ENCODE measurements at regions not wholly inside any gene's neighbourhood (a gene's known extent, or its start where the extent isn't known, plus 50 kb on each side); places are given as distances from the start of the nearest gene placed in this dataset.
A peak's percentile ranks its signal among the peaks of the same experiment; 100 is the strongest.
"Not testable (repeated sequence)": the region's sequence is repeated elsewhere in the genome, so short reads cannot be mapped to it uniquely, and the experiment has no call there.

DNA sequence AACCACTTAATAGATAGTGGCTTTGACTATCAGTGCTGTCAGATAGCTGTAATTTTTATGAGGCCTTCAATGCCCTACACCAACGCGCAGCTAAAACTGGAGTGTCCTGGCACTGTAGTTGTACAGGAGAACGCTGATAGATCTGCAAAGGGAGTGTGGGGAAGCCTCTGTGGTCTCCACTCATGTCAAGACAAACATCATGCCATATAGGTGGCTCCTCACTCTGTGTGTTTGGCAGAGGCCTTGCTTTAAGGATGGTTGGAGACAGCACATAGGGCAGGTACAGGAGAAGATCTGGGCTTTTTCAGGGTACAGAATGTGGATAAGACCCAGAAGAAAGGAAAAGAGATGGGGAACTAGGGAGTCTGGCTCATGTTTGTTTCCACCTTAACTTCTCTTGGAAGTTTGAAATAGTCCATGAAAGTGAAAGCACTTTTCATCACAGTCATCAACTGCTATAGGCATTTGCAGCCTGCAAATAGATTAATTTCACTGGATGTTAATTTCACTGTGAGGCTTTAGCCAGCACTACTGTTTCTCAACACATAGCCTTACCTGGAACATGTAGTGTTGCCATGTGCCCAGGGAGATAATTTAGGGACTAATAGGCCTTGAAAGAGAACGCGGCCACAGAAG lies 425.8 kb upstream of the TBL1XR1 start:
- no peaks in the 10 kb centered on the region for H3K9me3 ChIP-seq (ENCODE audit: control insufficient read depth, low read length, poor library complexity, severe bottlenecking)
- ATAC-seq (no peak), DNase-seq (no peak)
- no peak overlapping the region for H3K27ac Mint-ChIP-seq
- no peak overlapping the region for H3K4me3 Mint-ChIP-seq
- no peaks in the 10 kb centered on the region for H3K36me3 Mint-ChIP-seq (ENCODE audit: low read depth)
- no peaks in the 10 kb centered on the region for H3K27me3 Mint-ChIP-seq
- H3K4me1 Mint-ChIP-seq, result peaks cover 20% of the 10 kb centered on the region

DNA sequence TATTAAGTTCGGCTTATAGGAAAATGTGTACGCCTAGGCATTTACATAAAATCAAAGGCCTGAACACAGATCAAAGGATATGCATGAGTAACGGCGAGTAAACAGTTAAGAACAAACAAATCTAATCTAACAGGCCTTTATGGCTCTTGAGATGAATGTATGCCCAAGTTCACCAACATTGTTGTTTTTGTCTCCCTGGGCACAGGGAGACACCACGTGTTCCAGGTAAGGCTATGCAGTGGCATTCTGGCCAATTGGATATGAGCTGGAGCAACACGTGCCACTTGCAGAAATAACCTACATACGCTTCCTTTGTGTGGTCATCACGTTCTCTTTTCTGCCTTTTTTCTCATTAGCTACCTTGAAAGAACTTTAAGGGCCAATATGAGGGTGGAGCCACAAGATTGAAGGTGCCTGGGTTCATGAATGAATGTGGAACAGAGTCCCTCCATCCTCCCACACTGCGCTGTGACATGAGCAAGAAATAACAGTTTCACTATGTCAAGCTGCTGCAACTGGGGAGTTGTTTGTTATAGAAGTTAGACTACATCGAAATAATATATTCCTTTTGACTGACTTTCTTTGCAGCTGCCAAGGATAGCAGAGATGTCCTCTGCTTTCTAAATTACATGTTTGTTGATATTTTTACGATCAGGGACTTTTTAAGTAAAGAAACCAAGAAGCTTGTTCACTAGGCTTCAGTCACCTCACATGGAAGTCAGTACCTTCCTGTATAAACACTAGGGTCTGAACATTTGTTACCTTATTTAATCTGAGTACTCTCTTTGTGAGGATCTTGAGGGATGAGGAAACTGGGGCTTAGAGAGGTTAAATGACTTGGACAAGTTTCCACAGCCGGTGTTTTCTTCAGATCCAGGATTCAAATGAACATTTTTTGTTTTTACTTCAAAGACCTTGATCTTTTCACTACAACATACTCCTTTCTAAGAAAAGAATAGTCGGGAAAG lies 427.5 kb upstream of the TBL1XR1 start:
- Mint-ChIP-seq H3K27me3 (no peaks in the 10 kb centered on the region), H3K36me3 (ENCODE audit: low read depth) (no peaks in the 10 kb centered on the region), H3K27ac (peak overlapping the region; percentile 81), H3K4me3 (peak overlapping the region; percentile 52), H3K4me1 (peaks cover 20% of the 10 kb centered on the region)
- ATAC-seq, result peak; percentile 98
- peak in 1 of 3 donors; percentile 10 for DNase-seq
- no peaks in the 10 kb centered on the region for H3K9me3 ChIP-seq (ENCODE audit: control insufficient read depth, low read length, poor library complexity, severe bottlenecking)

DNA sequence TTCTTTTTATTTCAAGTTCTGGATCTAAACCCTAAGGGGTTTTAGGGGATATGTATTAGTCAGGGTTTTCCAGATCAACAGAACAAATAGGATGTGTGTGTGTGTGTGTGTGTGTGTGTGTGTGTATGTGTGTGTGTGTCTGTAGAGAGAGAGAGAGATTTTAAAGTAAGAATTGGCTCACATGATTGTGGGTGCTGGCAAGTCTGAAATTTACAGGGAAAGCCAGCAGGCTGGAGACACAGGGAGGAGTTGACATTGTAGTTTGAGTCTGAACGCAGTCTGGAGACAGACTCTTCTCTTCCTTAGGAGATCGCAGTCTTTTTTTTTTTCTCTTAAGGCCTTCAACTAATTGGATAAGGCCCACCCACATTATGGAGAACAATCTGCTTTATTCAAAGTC lies 428.8 kb upstream of the TBL1XR1 start:
- Mint-ChIP-seq H3K36me3 (ENCODE audit: low read depth) (no peaks in the 10 kb centered on the region), H3K4me1 (peaks cover 18% of the 10 kb centered on the region), H3K27ac (no peak overlapping the region), H3K4me3 (no peak overlapping the region), H3K27me3 (no peaks in the 10 kb centered on the region)
- no peaks in the 10 kb centered on the region for H3K9me3 ChIP-seq (ENCODE audit: control insufficient read depth, low read length, poor library complexity, severe bottlenecking)
- no peak for ATAC-seq
- DNase-seq, result no peak

DNA sequence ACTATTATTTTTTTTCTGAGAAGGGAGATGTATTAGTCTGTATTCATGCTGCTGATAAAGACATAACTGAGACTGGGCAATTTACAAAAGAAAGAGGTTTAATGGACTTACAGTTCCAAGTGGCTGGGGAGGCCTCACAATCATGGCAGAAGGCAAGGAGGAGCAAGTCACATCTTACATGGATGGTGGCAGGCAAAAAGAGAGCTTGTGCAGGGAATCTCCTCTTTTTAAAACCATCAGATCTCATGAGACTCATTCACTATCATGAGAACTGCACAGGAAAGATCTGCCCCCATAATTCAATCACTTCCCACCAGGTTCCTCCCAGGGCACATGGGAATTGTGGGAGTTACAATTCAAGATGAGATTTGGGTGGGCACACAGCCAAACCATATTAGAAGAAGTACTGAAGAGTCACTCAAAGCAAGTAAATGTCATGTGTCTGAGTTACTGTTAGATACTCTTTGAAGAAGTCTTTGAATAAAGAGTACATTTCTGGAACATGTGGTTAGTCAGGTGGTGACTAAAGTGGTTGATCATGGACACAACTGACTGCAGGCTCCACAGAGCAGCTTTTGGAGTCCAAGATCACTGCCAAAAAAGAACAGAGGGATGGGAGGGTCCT lies 430.9 kb upstream of the TBL1XR1 start:
- not testable (repeated sequence) for H3K4me3 Mint-ChIP-seq, H3K27me3 Mint-ChIP-seq
- H3K4me1 Mint-ChIP-seq, result peaks cover 14% of the 10 kb centered on the region

DNA sequence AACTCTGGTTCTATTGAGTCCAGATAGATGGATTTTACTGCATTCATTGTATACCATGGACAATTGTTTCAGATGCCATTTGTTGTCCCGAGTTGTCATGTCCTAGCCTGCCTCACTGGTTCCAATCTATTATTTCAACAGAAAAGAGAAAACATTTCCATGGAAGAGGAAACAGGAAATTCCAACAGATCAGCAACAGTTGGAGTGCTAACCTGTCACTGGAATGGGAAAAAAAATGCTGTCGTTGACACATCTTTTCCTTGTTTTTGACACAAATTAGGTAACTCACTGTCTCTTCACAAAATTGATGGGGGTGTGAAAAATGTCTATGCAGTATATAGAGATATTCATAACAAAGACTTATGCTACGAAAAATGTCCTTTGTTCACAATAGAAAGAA lies 432.0 kb upstream of the TBL1XR1 start:
- ATAC-seq, result no peak

More for the DNA sequence above, 430.9 kb upstream of the TBL1XR1 start:
- H3K9me3 ChIP-seq (ENCODE audit: control insufficient read depth, low read length, poor library complexity, severe bottlenecking); DNase-seq; ATAC-seq; H3K27ac Mint-ChIP-seq; H3K36me3 Mint-ChIP-seq (ENCODE audit: low read depth): not testable (repeated sequence)

DNA sequence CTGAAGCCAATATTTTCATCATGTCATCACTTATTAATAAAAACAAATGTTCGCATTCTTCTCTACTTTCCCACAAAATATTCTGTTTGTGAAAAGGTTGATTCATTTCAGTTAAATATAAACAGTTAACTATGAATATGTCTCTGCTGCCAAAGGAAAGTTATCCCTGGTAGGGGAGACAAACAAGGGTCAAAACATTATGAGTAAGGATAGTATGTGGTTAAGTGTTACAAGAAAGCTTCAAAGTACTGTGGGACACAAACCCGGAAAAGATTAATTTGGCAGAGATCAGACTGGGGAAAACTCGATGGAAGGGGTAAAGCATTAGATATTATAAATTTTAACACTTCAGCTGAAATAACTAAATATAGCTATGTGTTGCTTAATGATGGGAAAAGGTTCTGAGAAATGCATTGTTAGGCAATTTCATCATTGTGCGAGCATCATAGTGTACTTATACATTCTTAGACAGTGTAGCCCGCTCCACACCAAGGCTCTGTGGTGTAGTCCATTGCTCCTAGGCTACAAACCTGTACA lies 436.5 kb upstream of the TBL1XR1 start:
- Mint-ChIP-seq H3K4me3 (no peak overlapping the region), H3K27ac (no peak overlapping the region), H3K27me3 (no peaks in the 10 kb centered on the region), H3K4me1 (peaks cover 5% of the 10 kb centered on the region), H3K36me3 (ENCODE audit: low read depth) (peaks cover 5% of the 10 kb centered on the region)
- no peak for ATAC-seq
- no peak for DNase-seq
- H3K9me3 ChIP-seq (ENCODE audit: control insufficient read depth, low read length, poor library complexity, severe bottlenecking), result no peaks in the 10 kb centered on the region

More for the DNA sequence above, 432.0 kb upstream of the TBL1XR1 start:
- no peak overlapping the region for H3K4me3 Mint-ChIP-seq
- no peaks in the 10 kb centered on the region for H3K27me3 Mint-ChIP-seq
- no peaks in the 10 kb centered on the region for H3K36me3 Mint-ChIP-seq (ENCODE audit: low read depth)
- H3K9me3 ChIP-seq (ENCODE audit: control insufficient read depth, low read length, poor library complexity, severe bottlenecking), result no peaks in the 10 kb centered on the region
- H3K27ac Mint-ChIP-seq, result no peak overlapping the region
- H3K4me1 Mint-ChIP-seq, result peaks cover 13% of the 10 kb centered on the region
- DNase-seq, result no peak

DNA sequence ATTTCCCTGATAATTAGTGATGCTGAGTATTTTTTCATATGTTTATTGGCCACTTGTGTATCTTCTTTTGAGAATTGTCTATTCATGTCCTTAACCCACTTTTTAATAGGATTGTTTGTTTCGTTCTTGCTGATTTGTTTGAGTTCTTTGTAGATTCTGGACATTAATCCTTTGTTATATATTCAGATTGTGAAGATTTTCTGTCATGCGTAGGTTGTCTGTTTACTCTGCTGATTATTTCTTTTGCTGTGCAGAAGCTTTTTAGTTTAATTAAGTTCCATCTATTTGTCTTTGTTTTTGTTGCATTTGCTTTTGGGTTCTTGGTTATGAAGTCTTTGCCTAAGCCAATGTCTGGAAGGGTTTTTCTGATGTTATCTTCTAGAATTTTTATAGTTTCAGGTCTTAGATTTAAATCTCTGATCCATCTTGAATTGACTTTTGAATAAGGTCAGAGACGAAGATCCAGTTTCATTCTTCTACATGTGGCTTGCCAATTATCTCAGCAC lies 438.4 kb upstream of the TBL1XR1 start:
- not testable (repeated sequence) for H3K9me3 ChIP-seq (ENCODE audit: control insufficient read depth, low read length, poor library complexity, severe bottlenecking); H3K36me3 Mint-ChIP-seq (ENCODE audit: low read depth); H3K27ac Mint-ChIP-seq; H3K4me3 Mint-ChIP-seq; DNase-seq; ATAC-seq; H3K27me3 Mint-ChIP-seq
- peaks cover 14% of the 10 kb centered on the region for H3K4me1 Mint-ChIP-seq

DNA sequence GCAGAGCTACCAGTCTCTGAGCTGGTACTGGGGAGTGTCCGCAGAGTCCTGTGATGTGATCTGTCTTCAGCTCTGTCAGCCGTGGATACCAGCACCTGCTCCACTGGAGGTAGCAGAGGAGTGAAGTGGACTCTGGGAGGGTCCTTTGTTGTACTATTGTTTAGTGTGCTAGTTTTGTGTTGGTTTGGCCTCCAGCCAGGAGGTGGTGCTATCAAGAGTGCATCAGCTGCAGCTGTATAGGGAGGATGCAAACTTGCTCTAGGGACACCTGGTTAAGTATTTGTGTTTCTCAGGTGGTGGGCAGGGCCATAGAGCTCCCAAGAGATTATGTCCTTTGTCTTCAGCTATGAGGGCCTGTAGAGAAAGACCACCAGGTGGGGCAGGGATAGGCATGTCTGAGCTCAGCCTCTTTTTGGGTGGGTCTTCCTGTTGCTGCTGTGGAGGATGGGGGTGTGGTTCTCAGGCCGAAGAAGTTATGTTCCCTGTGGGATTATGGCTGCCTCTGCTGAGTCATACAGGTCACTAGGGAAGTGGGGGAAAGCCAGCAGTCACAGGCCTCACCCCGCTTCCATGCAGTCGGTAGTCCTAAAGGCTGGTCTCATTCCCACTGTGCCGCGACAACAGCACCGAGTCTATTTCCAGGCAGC lies 443.2 kb upstream of the TBL1XR1 start:
- no peaks in the 10 kb centered on the region for H3K27me3 Mint-ChIP-seq
- H3K4me3 Mint-ChIP-seq, result peak overlapping the region; percentile 25
- DNase-seq (no peak), ATAC-seq (no peak)
- peaks cover 5% of the 10 kb centered on the region for H3K36me3 Mint-ChIP-seq (ENCODE audit: low read depth)
- H3K4me1 Mint-ChIP-seq, result peaks cover 40% of the 10 kb centered on the region
- H3K27ac Mint-ChIP-seq, result peak overlapping the region; percentile 39
- H3K9me3 ChIP-seq (ENCODE audit: control insufficient read depth, low read length, poor library complexity, severe bottlenecking), result no peaks in the 10 kb centered on the region

DNA sequence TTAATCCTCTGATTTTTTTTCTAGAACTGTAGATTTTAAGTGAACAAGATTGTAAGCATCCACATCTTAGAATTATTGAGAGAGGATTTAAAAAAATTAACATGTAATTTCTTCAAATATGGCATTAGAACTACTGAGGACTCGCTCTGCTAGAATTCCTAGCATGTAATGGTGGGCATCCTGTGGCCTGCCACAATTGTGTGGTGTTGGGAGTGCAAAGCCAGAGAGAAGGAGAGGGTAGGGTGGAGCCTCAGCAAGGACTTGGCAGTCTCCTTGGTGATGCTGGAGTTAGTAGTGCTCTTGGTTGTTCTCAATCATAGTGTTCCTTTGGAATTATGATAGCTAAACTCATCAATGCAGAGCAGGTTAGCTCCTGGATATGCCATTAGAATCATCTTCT lies 443.9 kb upstream of the TBL1XR1 start:
- Mint-ChIP-seq H3K4me3 (no peak overlapping the region), H3K4me1 (peaks cover 44% of the 10 kb centered on the region), H3K27me3 (no peaks in the 10 kb centered on the region), H3K36me3 (ENCODE audit: low read depth) (peaks cover 5% of the 10 kb centered on the region), H3K27ac (peak overlapping the region; percentile 91)
- ATAC-seq (no peak), DNase-seq (no peak)
- H3K9me3 ChIP-seq (ENCODE audit: control insufficient read depth, low read length, poor library complexity, severe bottlenecking), result no peaks in the 10 kb centered on the region

DNA sequence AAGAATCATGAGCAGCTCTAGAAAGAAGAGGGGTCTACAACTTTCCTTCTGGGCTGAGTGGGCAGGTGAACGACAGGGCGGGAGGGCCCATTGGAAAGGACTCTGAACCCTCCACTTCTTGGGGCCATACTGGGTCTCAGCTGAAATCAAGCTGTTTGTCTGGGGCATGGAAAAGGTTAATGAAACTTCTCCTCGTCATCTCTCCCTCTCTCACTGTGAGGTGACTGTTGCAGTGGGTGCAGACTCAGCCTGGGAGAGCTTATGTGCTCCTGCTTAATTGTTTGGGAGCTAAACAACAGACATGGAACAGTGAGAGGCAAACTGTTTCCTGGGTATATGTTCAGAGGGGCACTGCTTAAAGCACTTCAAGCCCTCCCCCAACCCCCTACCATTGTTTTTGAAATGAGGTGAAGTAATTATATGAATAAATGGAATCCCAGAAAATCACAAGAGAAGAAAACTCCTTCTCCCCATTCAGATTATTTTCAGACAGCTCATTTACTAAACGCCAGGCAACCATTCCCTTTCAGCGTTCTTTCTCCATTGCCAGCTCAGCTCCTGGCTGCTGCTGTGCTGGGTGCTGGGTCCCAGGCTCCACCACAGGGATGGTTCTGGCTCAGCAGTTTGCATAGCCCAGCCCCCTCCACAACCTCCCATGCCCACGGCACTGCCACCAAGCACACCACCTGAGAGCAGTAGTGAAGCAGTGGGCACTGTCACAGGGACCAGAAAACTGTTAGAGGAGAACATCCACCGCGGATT lies 444.9 kb upstream of the TBL1XR1 start:
- no peaks in the 10 kb centered on the region for H3K27me3 Mint-ChIP-seq
- H3K9me3 ChIP-seq (ENCODE audit: control insufficient read depth, low read length, poor library complexity, severe bottlenecking), result no peaks in the 10 kb centered on the region
- peak; percentile 65 for ATAC-seq
- peaks cover 50% of the 10 kb centered on the region for H3K4me1 Mint-ChIP-seq
- peak overlapping the region; percentile 91 for H3K27ac Mint-ChIP-seq
- peaks cover 5% of the 10 kb centered on the region for H3K36me3 Mint-ChIP-seq (ENCODE audit: low read depth)
- H3K4me3 Mint-ChIP-seq, result peak overlapping the region; percentile 55
- no peak for DNase-seq

DNA sequence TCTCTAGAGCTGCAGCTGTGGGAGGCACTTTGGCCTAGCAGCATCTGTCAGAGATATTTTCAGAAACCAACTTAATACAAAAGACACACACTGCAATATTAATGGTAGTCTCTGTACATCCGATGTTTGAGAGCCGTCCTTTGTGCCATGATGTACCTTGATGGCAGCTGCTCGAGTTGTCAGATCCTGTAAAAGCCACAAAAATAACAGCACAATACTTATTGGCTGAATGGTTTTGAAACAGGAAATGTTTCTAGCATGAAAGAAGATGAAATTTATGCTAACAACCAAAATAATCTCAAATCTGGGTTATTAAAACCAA lies 445.5 kb upstream of the TBL1XR1 start:
- Mint-ChIP-seq H3K27ac (peak overlapping the region; percentile 91), H3K4me3 (peak overlapping the region; percentile 55), H3K4me1 (peaks cover 54% of the 10 kb centered on the region), H3K36me3 (ENCODE audit: low read depth) (peaks cover under 1% of the 10 kb centered on the region), H3K27me3 (no peaks in the 10 kb centered on the region)
- ATAC-seq (peak; percentile 89), DNase-seq (no peak)
- no peaks in the 10 kb centered on the region for H3K9me3 ChIP-seq (ENCODE audit: control insufficient read depth, low read length, poor library complexity, severe bottlenecking)

DNA sequence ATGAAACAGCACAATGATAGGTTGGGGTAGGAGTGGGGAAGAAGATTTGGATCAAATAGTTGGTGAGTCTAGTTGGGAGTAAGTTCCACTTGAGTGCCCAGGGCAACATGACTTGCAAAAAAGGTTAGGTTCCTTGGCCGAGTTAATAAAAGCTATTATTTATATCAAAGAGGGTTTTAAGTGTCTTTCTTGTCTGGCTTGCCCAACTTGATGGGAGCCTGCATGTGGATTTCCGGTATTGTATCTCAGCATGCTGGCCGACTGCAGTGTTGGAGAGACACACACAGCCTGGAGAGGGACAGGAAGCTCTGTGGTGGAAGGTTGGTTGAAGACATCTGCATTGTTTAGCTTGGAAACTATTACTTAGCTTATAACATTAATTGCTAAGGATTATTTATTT lies 449.5 kb upstream of the TBL1XR1 start:
- Mint-ChIP-seq H3K27me3 (no peaks in the 10 kb centered on the region), H3K4me3 (peak overlapping the region; percentile 15), H3K4me1 (peaks cover 50% of the 10 kb centered on the region), H3K36me3 (ENCODE audit: low read depth) (no peaks in the 10 kb centered on the region), H3K27ac (peak overlapping the region; percentile 93)
- ATAC-seq (peak; percentile 43), DNase-seq (no peak)
- H3K9me3 ChIP-seq (ENCODE audit: control insufficient read depth, low read length, poor library complexity, severe bottlenecking), result no peaks in the 10 kb centered on the region
